ENCODE measurements at regions not wholly inside any gene's neighbourhood (a gene's known extent, or its start where the extent isn't known, plus 50 kb on each side); places are given as distances from the start of the nearest gene placed in this dataset.

GRCh38 chr14:71238835-71239234 is 331.6 kb downstream of the PCNX1 start:
- no peak for TF ChIP-seq CTCF (IDR thresholded peaks at IDR 0.05)
- no peak for TF ChIP-seq POLR2A (IDR thresholded peaks at IDR 0.05)

Data from body of pancreas (tissue), 4 donors.